H1 (cell line): ENCODE measurements at regions not wholly inside any gene's neighbourhood (a gene's known extent, or its start where the extent isn't known, plus 50 kb on each side); places are given as distances from the start of the nearest gene placed in this dataset.

Source experiments
- CTCF ChIA-PET: fragments of 300-600 bp; sonication (Branson Sonifier 250); formaldehyde crosslinking; loops from one replicate; lab custom pipeline; 2021; ENCODE audit not compliant: partially characterized antibody; lab: Charles Lee
- POLR2A ChIA-PET: fragments of 300-600 bp; sonication (Branson Sonifier 250); formaldehyde crosslinking; loops from one replicate; lab custom pipeline; 2021; ENCODE audit warnings: inconsistent platforms; ENCODE audit not compliant: partially characterized antibody; lab: Charles Lee
- DNase-seq, 2 experiments: peaks; one replicate each; pipeline versions ENCODE4 v3.0.0 to v3.0.0-alpha.2; 2010 to 2022; ENCODE audit warnings: low spot score in 2 of 2, low read depth in 1 of 2, mixed read lengths in 1 of 2
- FAIRE-seq: peaks from 2 replicates; lab custom pipeline; 2011; peaks lifted over from hg19 to GRCh38; lab: Jason Lieb, UNC
- H2AFZ ChIP-seq: 2 replicates; pipeline ENCODE4 v1.8.1; 2012; ENCODE audit warnings: low read length, inconsistent platforms
- H2AK5ac ChIP-seq: 2 replicates; pipeline ENCODE4 v1.6.1; 2013; ENCODE audit warnings: low read depth, low read length
- H2BK120ac ChIP-seq: replicated peaks from 2 replicates; pipeline ENCODE3; 2013; ENCODE audit warnings: low read depth, low read length, inconsistent platforms
- H2BK12ac ChIP-seq: 2 replicates; pipeline ENCODE4 v1.6.1; 2013; ENCODE audit warnings: low read depth, low read length
- H2BK15ac ChIP-seq: 2 replicates; pipeline ENCODE4 v1.6.1; 2013; ENCODE audit warnings: low read length
- H2BK20ac ChIP-seq: 2 replicates; pipeline ENCODE4 v1.6.1; 2013; ENCODE audit warnings: low read length
- H2BK5ac ChIP-seq: 2 replicates; pipeline ENCODE4 v1.6.1; 2013; ENCODE audit warnings: low read depth, low read length
- H3K14ac ChIP-seq: 2 replicates; pipeline ENCODE4 v1.6.1; 2013; ENCODE audit warnings: inconsistent platforms; ENCODE audit not compliant: insufficient read length
- H3K18ac ChIP-seq: 2 replicates; pipeline ENCODE4 v1.6.1; 2013; ENCODE audit warnings: low read length; ENCODE audit errors: extremely low read depth
- H3K23ac ChIP-seq: 2 replicates; pipeline ENCODE4 v1.6.1; 2013; ENCODE audit warnings: inconsistent platforms; ENCODE audit not compliant: insufficient read length
- H3K23me2 ChIP-seq: 2 replicates; pipeline ENCODE4 v1.6.1; 2013; ENCODE audit warnings: low read depth, low read length
- H3K27ac ChIP-seq: 2 replicates; pipeline ENCODE4 v1.6.1; 2011; ENCODE audit warnings: low read depth, low read length, inconsistent platforms
- H3K27me3 ChIP-seq, 4 experiments: replicated peaks in 1 of 4; 1 replicate in 1 of 4; 2 replicates in 3 of 4; pipeline versions ENCODE4 v1.6.1 to v1.8.1; 2011 to 2013; ENCODE audit warnings: low read length in 3 of 4, mild to moderate bottlenecking in 3 of 4, inconsistent platforms in 2 of 4, mixed read lengths in 2 of 4, moderate library complexity in 1 of 4; ENCODE audit not compliant: control insufficient read depth in 3 of 4, insufficient read depth in 3 of 4; ENCODE audit errors: extremely low read depth in 1 of 4
- H3K36me3 ChIP-seq, 4 experiments: 2 replicates each; pipeline versions ENCODE4 v1.6.1 to v1.8.1; 2011 to 2013; ENCODE audit warnings: mild to moderate bottlenecking in 4 of 4, low read length in 3 of 4, moderate library complexity in 2 of 4, control low read depth in 1 of 4, inconsistent platforms in 1 of 4; ENCODE audit not compliant: insufficient read depth in 4 of 4, control insufficient read depth in 2 of 4
- H3K4ac ChIP-seq: replicated peaks from 2 replicates; pipeline ENCODE3; 2013; ENCODE audit warnings: low read length, low read depth, mixed read lengths, inconsistent platforms; ENCODE audit not compliant: insufficient read length
- H3K4me1 ChIP-seq, 4 experiments: replicated peaks in 1 of 4; 1 replicate in 1 of 4; 2 replicates in 3 of 4; pipeline versions ENCODE4 v1.6.1 to v1.8.1; 2011 to 2013; ENCODE audit warnings: low read length in 3 of 4, inconsistent platforms in 2 of 4, mixed read lengths in 1 of 4; ENCODE audit not compliant: insufficient read depth in 4 of 4, control insufficient read depth in 3 of 4
- H3K4me2 ChIP-seq, 2 experiments: 2 replicates each; pipeline versions ENCODE4 v1.6.1 to v1.8.1; 2011 to 2013; ENCODE audit warnings: low read depth in 2 of 2, low read length in 2 of 2, control low read depth in 1 of 2, inconsistent platforms in 1 of 2, mild to moderate bottlenecking in 1 of 2; ENCODE audit not compliant: insufficient read depth in 1 of 2
- H3K4me3 ChIP-seq, 4 experiments: fragments of 200-600, 300-600 bp in 1 of 4; sonication (generic), shearing (Covaris generic), sonication (Bioruptor Twin) in 1 of 4; 2 replicates each; pipeline versions ENCODE4 v1.5.1 to v1.8.1; 2011 to 2016; ENCODE audit warnings: low read length in 4 of 4, low read depth in 3 of 4, control low read depth in 2 of 4, inconsistent platforms in 2 of 4, mild to moderate bottlenecking in 2 of 4, mixed read lengths in 1 of 4, moderate library complexity in 1 of 4; ENCODE audit not compliant: insufficient read depth in 2 of 4; ENCODE audit errors: extremely low read depth in 1 of 4
- H3K56ac ChIP-seq: replicated peaks from 2 replicates; pipeline ENCODE3; 2013; ENCODE audit warnings: low read depth, mild to moderate bottlenecking, mixed read lengths, low read length, inconsistent platforms; ENCODE audit not compliant: insufficient read length
- H3K79me1 ChIP-seq: 2 replicates; pipeline ENCODE4 v1.6.1; 2013; ENCODE audit warnings: low read depth, low read length, control low read depth
- H3K79me2 ChIP-seq, 2 experiments: 2 replicates each; pipeline versions ENCODE4 v1.6.1 to v1.8.1; 2012 to 2013; ENCODE audit warnings: low read length in 2 of 2, mild to moderate bottlenecking in 2 of 2, inconsistent platforms in 1 of 2; ENCODE audit not compliant: insufficient read depth in 2 of 2, control insufficient read depth in 1 of 2
- H3K9ac ChIP-seq, 4 experiments: replicated peaks in 1 of 4; 1 replicate in 1 of 4; 2 replicates in 3 of 4; pipeline versions ENCODE4 v1.6.1 to v1.8.1; 2011 to 2013; ENCODE audit warnings: low read depth in 3 of 4, low read length in 3 of 4, control low read depth in 2 of 4, mild to moderate bottlenecking in 2 of 4, moderate library complexity in 2 of 4, inconsistent platforms in 1 of 4; ENCODE audit errors: extremely low read depth in 1 of 4
- H3K9me3 ChIP-seq, 2 experiments: 2 replicates each; pipeline versions ENCODE4 v1.6.1 to v1.8.1; 2012 to 2013; ENCODE audit warnings: mild to moderate bottlenecking in 2 of 2, moderate library complexity in 2 of 2, control low read depth in 1 of 2, inconsistent platforms in 1 of 2, low read depth in 1 of 2, low read length in 1 of 2, mixed read lengths in 1 of 2; ENCODE audit not compliant: insufficient read depth in 2 of 2
- H4K20me1 ChIP-seq, 2 experiments: replicated peaks in 1 of 2; 2 replicates each; pipeline versions ENCODE3 to v1.8.1; 2011 to 2013; ENCODE audit warnings: inconsistent platforms in 2 of 2, low read length in 2 of 2, mild to moderate bottlenecking in 1 of 2; ENCODE audit not compliant: insufficient read depth in 2 of 2, control insufficient read depth in 1 of 2
- H4K5ac ChIP-seq: 2 replicates; pipeline ENCODE4 v1.6.1; 2013; ENCODE audit warnings: low read length, low read depth, mixed read lengths, inconsistent platforms; ENCODE audit not compliant: insufficient read length
- H4K8ac ChIP-seq: 2 replicates; pipeline ENCODE4 v1.8.0; 2013; ENCODE audit warnings: mild to moderate bottlenecking, moderate library complexity, low read length, inconsistent platforms; ENCODE audit not compliant: insufficient read depth; ENCODE audit errors: extremely low read depth
- H4K91ac ChIP-seq: replicated peaks from 2 replicates; pipeline ENCODE3; 2013; ENCODE audit warnings: low read length, mixed read lengths, inconsistent platforms; ENCODE audit not compliant: insufficient read length
- BACH1 ChIP-seq: IDR thresholded peaks from 2 replicates; pipeline ENCODE4 v1.6.1; 2012; ENCODE audit warnings: low read length, improper control_type of control experiment
- NRF1 ChIP-seq: IDR thresholded peaks from 2 replicates; pipeline ENCODE4 v1.6.1; 2011; ENCODE audit warnings: mild to moderate bottlenecking, low read depth, low read length, improper control_type of control experiment
- WGBS, 2 experiments: shearing (Covaris generic) in 1 of 2; methylation state at CpG; one replicate each; pipeline versions ENCODE4 v1.1.6 to v1.1.7; 2013 to 2015; ENCODE audit warnings: low lambda C conversion rate in 2 of 2, mixed read lengths in 2 of 2, inconsistent platforms in 1 of 2, low coverage in 1 of 2, missing lambda C conversion rate in 1 of 2; ENCODE audit not compliant: insufficient replicate concordance in 2 of 2, insufficient coverage in 1 of 2, insufficient read length in 1 of 2; ENCODE audit errors: extremely low coverage in 1 of 2, missing lambda C conversion rate in 1 of 2; 5-methylcytosine and 5-hydroxymethylcytosine counted together
- TF ChIP-seq, protein P1 (sequence below): IDR thresholded peaks from 2 replicates; pipeline ENCODE4 v1.6.1; 2012; ENCODE audit warnings: inconsistent platforms
- TF ChIP-seq, protein P2 (sequence below): IDR thresholded peaks from 2 replicates; pipeline ENCODE4 v1.6.1; 2012; ENCODE audit warnings: low read length, inconsistent platforms

GRCh38 chr1:38179483-38179882, 132.9 kb upstream of the POU3F1 start:
- no peaks in the 10 kb centered on the region for H3K23me2 ChIP-seq
- peak overlapping the region; percentile 34 for H4K91ac ChIP-seq
- H3K23ac ChIP-seq = no peak overlapping the region
- no peaks in the 10 kb centered on the region for H3K36me3 ChIP-seq
- H3K56ac ChIP-seq = no peak overlapping the region
- H2BK120ac ChIP-seq = no peak overlapping the region
- H4K5ac ChIP-seq = no peak overlapping the region
- no peak overlapping the region; the same call in 1 of the 2 replicates for H2BK15ac ChIP-seq
- H3K79me2 ChIP-seq = no peaks in the 10 kb centered on the region
- H3K18ac ChIP-seq = no peak overlapping the region
- peaks cover 3 to 8% (median 4%) of the 10 kb centered on the region in 4 experiments; a peak in 6 of 7 replicates for H3K4me1 ChIP-seq
- H2BK5ac ChIP-seq = peak overlapping the region; percentile 28; the same call in 1 of the 2 replicates
- no peak overlapping the region for H2AFZ ChIP-seq
- CTCF ChIA-PET = interaction anchor here (0.6 to 1.9 kb wide), 5 partner anchors 13 to 467 kb away, joined by 3 to 8 read pairs (median 3); no protein-coding TSS in a partner anchor
- peaks cover 3 to 9% of the 10 kb centered on the region in 2 experiments; a peak in 3 of 4 replicates for H3K9me3 ChIP-seq
- H3K79me1 ChIP-seq = no peaks in the 10 kb centered on the region
- 81% methylated on average over 5 of the region's 8 CpGs; no CpG with 5 or more reads in 1 of the 2 experiments for WGBS, 2 experiments
- H3K14ac ChIP-seq = no peak overlapping the region
- TF ChIP-seq, protein P1, sequence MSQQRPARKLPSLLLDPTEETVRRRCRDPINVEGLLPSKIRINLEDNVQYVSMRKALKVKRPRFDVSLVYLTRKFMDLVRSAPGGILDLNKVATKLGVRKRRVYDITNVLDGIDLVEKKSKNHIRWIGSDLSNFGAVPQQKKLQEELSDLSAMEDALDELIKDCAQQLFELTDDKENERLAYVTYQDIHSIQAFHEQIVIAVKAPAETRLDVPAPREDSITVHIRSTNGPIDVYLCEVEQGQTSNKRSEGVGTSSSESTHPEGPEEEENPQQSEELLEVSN = no peak
- no peak for TF ChIP-seq BACH1
- TF ChIP-seq, protein P2, sequence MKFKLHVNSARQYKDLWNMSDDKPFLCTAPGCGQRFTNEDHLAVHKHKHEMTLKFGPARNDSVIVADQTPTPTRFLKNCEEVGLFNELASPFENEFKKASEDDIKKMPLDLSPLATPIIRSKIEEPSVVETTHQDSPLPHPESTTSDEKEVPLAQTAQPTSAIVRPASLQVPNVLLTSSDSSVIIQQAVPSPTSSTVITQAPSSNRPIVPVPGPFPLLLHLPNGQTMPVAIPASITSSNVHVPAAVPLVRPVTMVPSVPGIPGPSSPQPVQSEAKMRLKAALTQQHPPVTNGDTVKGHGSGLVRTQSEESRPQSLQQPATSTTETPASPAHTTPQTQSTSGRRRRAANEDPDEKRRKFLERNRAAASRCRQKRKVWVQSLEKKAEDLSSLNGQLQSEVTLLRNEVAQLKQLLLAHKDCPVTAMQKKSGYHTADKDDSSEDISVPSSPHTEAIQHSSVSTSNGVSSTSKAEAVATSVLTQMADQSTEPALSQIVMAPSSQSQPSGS = no peak
- no peak for TF ChIP-seq NRF1
- H3K27me3 ChIP-seq = no peaks in the 10 kb centered on the region
- DNase-seq = no peak
- H3K4ac ChIP-seq = no peak overlapping the region
- H2BK20ac ChIP-seq = peak overlapping the region; percentile 99
- H2BK12ac ChIP-seq = peak overlapping the region; percentile 72; the same call in 1 of the 2 replicates
- 0 out of 2 replicates have a peak overlapping the region, but pooled peaks have one; percentile 98 for H2AK5ac ChIP-seq
- no peaks in the 10 kb centered on the region for H4K20me1 ChIP-seq
- no peak overlapping the region for H3K4me2 ChIP-seq
- no peak for FAIRE-seq
- H3K9ac ChIP-seq = no peak overlapping the region
- H3K27ac ChIP-seq = no peak overlapping the region
- no peak overlapping the region for H4K8ac ChIP-seq
- no peak overlapping the region for H3K4me3 ChIP-seq
- POLR2A ChIA-PET = interaction anchor here (0.8 to 1.7 kb wide), 2 partner anchors 29 to 149 kb away, joined by 3 to 4 read pairs; no protein-coding TSS in a partner anchor
